ENCODE measurements at regions not wholly inside any gene's neighbourhood (a gene's known extent, or its start where the extent isn't known, plus 50 kb on each side); places are given as distances from the start of the nearest gene placed in this dataset.

DNA sequence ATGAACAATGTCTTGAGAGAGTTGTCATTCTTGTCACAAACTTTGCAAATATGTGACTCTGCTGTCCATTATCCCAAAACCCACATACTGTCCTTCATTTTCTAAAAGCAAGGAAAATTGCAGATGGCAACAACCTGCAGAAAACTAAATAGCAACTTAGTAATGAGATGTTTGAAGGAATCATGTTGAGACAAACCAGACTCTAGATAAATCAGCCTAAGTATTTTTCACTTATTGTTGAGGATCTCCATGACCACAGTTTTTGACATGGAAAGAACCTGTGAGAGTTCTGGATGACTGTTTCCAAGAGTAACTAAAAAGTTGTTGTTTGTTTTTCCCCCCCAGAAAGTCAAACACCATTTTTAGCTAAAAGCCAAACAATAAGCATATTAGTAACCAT lies 535.2 kb upstream of the ZNF608 start:
- H3K36me3 ChIP-seq, result no peaks in the 10 kb centered on the region
- TF ChIP-seq, protein P1, sequence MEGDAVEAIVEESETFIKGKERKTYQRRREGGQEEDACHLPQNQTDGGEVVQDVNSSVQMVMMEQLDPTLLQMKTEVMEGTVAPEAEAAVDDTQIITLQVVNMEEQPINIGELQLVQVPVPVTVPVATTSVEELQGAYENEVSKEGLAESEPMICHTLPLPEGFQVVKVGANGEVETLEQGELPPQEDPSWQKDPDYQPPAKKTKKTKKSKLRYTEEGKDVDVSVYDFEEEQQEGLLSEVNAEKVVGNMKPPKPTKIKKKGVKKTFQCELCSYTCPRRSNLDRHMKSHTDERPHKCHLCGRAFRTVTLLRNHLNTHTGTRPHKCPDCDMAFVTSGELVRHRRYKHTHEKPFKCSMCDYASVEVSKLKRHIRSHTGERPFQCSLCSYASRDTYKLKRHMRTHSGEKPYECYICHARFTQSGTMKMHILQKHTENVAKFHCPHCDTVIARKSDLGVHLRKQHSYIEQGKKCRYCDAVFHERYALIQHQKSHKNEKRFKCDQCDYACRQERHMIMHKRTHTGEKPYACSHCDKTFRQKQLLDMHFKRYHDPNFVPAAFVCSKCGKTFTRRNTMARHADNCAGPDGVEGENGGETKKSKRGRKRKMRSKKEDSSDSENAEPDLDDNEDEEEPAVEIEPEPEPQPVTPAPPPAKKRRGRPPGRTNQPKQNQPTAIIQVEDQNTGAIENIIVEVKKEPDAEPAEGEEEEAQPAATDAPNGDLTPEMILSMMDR (IDR thresholded peaks at IDR 0.05), result no peak
- no peak for ATAC-seq
- no peaks in the 10 kb centered on the region for H3K4me1 ChIP-seq
- no peaks in the 10 kb centered on the region for H3K27me3 ChIP-seq (ENCODE audit: low read depth)
- H3K4me3 ChIP-seq, result no peak overlapping the region
- no peak for DNase-seq
- no peaks in the 10 kb centered on the region for H3K9me3 ChIP-seq
- intact Hi-C loops (cut with DNase I), result no loop called here
- H3K27ac ChIP-seq, result no peak overlapping the region

DNA sequence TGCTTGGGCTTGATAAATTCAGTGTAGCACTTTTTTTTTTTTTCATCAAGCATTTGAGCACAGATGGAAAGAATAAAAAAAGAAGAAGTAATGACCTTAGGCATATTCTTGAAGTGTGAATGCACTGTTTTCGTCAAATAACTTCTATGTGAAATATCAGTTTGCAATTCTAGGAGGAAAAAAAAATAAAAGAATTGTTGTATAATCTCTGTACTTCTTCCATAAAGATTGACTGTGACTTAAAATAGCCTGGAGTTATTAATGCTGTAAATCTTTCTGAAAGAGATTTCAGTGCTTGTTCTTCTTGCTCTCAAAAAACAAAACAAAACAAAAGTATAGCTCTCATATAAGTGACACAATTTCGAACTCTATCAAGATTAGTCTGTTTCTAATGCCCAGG lies 536.9 kb upstream of the ZNF608 start:
- intact Hi-C loops (cut with DNase I), result no loop called here
- no peaks in the 10 kb centered on the region for H3K4me1 ChIP-seq
- DNase-seq, result no peak
- no peak overlapping the region for H3K4me3 ChIP-seq
- H3K27ac ChIP-seq, result no peak overlapping the region
- no peaks in the 10 kb centered on the region for H3K9me3 ChIP-seq
- TF ChIP-seq, protein P1 (IDR thresholded peaks at IDR 0.05), result no peak
- no peaks in the 10 kb centered on the region for H3K36me3 ChIP-seq
- no peaks in the 10 kb centered on the region for H3K27me3 ChIP-seq (ENCODE audit: low read depth)
- ATAC-seq, result no peak

DNA sequence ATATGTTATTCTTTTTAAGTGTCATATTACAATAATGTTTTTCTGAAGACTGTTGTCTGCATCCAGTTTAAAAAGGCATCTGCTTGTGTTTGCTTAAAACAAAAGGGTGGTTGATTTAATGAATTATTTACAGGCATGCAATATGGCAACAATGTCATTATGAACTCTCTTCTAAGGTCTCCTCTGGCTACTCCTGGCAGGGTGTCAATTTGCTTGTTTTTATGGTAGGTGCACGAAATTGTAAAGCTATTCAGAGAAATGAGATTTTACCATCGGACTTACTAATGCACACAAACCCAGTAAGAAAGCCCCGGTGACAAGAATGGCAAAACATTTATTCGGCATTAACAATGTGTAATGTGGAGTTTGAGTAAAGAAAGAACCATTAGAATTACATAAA lies 539.8 kb upstream of the ZNF608 start:
- DNase-seq (no peak), ATAC-seq (no peak)
- TF ChIP-seq, protein P1 (IDR thresholded peaks at IDR 0.05), result no peak
- H3K27me3 ChIP-seq (ENCODE audit: low read depth), result no peaks in the 10 kb centered on the region
- no peaks in the 10 kb centered on the region for H3K36me3 ChIP-seq
- H3K9me3 ChIP-seq, result no peaks in the 10 kb centered on the region
- H3K4me3 ChIP-seq, result no peak overlapping the region
- intact Hi-C loops (cut with DNase I), result no loop called here
- H3K4me1 ChIP-seq, result no peaks in the 10 kb centered on the region
- no peak overlapping the region for H3K27ac ChIP-seq

DNA sequence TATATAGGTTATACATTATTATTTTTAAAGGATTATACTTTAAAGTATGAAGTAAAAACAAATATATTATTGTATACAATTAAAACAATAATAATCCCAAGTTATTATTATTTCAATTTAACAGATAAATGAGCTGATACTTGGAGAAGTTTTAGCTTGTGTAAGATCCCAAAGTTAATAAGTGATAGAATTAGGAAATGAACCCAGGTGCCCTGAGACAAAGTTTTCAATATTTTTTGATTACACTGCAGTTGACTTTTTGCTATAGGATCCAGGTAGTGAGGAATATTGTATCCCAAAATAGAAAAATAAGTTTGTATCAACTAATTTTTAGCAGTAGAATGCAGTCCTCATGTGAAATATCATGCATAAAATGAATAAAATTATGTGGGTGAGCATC lies 543.2 kb upstream of the ZNF608 start:
- Histone ChIP-seq H3K36me3 (no peaks in the 10 kb centered on the region), H3K4me3 (no peak overlapping the region), H3K27me3 (ENCODE audit: low read depth) (no peaks in the 10 kb centered on the region), H3K4me1 (no peaks in the 10 kb centered on the region), H3K9me3 (no peaks in the 10 kb centered on the region), H3K27ac (no peak overlapping the region)
- DNase-seq (no peak), ATAC-seq (no peak)
- intact Hi-C loops (cut with DNase I), result no loop called here
- TF ChIP-seq, protein P1 (IDR thresholded peaks at IDR 0.05), result no peak

DNA sequence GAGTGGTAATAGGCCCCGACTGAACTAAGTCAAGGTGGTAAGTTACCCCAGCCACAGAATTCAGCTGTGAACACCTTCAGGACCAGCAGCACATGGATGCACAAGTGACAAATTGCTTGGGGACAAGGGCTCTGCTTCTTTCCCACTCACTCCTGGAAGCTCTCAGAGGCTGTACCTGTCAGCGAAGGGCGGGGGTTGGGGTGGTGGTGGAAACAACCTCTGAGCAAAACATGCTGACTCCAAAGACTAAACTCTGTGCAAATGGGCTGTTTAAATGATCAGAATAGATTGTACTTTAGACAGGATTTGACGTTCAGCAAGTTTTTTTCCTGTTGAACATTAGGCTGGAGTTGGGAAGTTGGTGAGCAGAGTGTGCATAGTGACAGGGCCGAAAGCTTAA lies 544.5 kb upstream of the ZNF608 start:
- no peaks in the 10 kb centered on the region for H3K4me1 ChIP-seq
- intact Hi-C loops (cut with DNase I), result no loop called here
- no peak overlapping the region for H3K27ac ChIP-seq
- DNase-seq (no peak), ATAC-seq (no peak)
- no peaks in the 10 kb centered on the region for H3K9me3 ChIP-seq
- no peaks in the 10 kb centered on the region for H3K27me3 ChIP-seq (ENCODE audit: low read depth)
- TF ChIP-seq, protein P1 (IDR thresholded peaks at IDR 0.05), result no peak
- H3K4me3 ChIP-seq, result no peak overlapping the region
- no peaks in the 10 kb centered on the region for H3K36me3 ChIP-seq

DNA sequence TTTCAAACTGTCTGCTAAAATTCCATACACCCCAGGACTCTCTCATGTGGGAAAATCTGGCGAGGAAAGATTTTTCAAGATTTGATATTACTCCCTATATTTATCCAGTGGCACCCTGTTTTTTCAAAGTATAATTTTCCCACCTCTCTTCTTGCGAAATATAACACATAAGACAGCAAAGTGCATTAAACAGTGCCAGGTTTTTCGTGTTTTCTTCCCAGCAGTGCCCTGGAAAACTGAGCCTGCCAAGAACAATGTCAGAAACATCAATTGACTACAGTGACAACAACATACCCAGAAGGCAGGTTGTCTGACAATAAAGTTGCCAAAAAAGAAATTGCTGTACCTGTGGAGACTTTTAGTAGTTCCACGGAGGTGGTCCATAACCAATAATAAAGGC lies 545.0 kb upstream of the ZNF608 start:
- no peaks in the 10 kb centered on the region for H3K9me3 ChIP-seq
- H3K27ac ChIP-seq, result no peak overlapping the region
- DNase-seq, result no peak
- no peak for ATAC-seq
- H3K4me3 ChIP-seq, result no peak overlapping the region
- no peaks in the 10 kb centered on the region for H3K4me1 ChIP-seq
- intact Hi-C loops (cut with DNase I), result no loop called here
- TF ChIP-seq, protein P1 (IDR thresholded peaks at IDR 0.05), result no peak
- no peaks in the 10 kb centered on the region for H3K27me3 ChIP-seq (ENCODE audit: low read depth)
- H3K36me3 ChIP-seq, result no peaks in the 10 kb centered on the region
